ENCODE measurements at regions not wholly inside any gene's neighbourhood (a gene's known extent, or its start where the extent isn't known, plus 50 kb on each side); places are given as distances from the start of the nearest gene placed in this dataset.

GRCh38 chr4:37082912-37083311 lies 161.6 kb upstream of the NWD2 start:
- Histone ChIP-seq H3K27ac (ENCODE audit: low read depth in 1 of 2, low read length in 2 of 2) (no peak overlapping the region), H4K20me1 (ENCODE audit: insufficient read depth, low read length) (no peaks in the 10 kb centered on the region), H3K4me1 (ENCODE audit: control insufficient read depth in 1 of 2, insufficient read depth in 2 of 2, low read length in 2 of 2) (no peaks in the 10 kb centered on the region), H3K27me3 (ENCODE audit: control insufficient read depth in 2 of 2, insufficient read depth in 2 of 2, low read length in 2 of 2) (no peaks in the 10 kb centered on the region), H3K9me3 (replicated peaks in 1 of 2; ENCODE audit: control insufficient read depth in 1 of 2, insufficient read depth in 1 of 2, low read length in 2 of 2) (no peaks in the 10 kb centered on the region), H2AFZ (ENCODE audit: insufficient read depth, low read depth, low read length, poor library complexity, severe bottlenecking) (no peak overlapping the region), H3K79me2 (ENCODE audit: insufficient read depth, low read length) (no peaks in the 10 kb centered on the region), H3K36me3 (replicated peaks in 1 of 2; ENCODE audit: control insufficient read depth in 1 of 2, insufficient read depth in 2 of 2, low read length in 2 of 2) (no peaks in the 10 kb centered on the region), H3K4me2 (replicated peaks; ENCODE audit: extremely low read depth, low read length, poor library complexity, severe bottlenecking) (no peak overlapping the region), H3K4me3 (replicated peaks in 1 of 3; ENCODE audit: low read depth in 2 of 3, low read length in 3 of 3) (no peak overlapping the region), H3K9ac (ENCODE audit: insufficient read depth, low read length, poor library complexity, severe bottlenecking) (no peak overlapping the region)
- DNase-seq, result no peak
- H3K27ac Mint-ChIP-seq, result no peak overlapping the region
- H3K9me3 Mint-ChIP-seq, result peaks cover 1 to 13% (median 5%) of the 10 kb centered on the region in 7 donors
- no peak for TF ChIP-seq CTCF (IDR thresholded peaks at IDR 0.05)
- no peaks in the 10 kb centered on the region for H3K36me3 Mint-ChIP-seq
- H3K27me3 Mint-ChIP-seq (ENCODE audit: low read depth in 3 of 3), result peaks cover 0 to 3% (median 1%) of the 10 kb centered on the region in 3 donors
- H3K4me1 Mint-ChIP-seq, result no peaks in the 10 kb centered on the region
- intact Hi-C loops (cut with micrococcal nuclease), result no loop called here
- H3K4me3 Mint-ChIP-seq, result no peak overlapping the region
- no CpG with 5 or more reads among the region's 2 CpGs for WGBS (ENCODE audit: insufficient coverage)

- Mint-ChIP-seq H3K27ac (no peak overlapping the region), H3K4me1 (no peaks in the 10 kb centered on the region), H3K9me3 (peaks cover 0 to 4% (median 1%) of the 10 kb centered on the region in 7 donors), H3K4me3 (no peak overlapping the region), H3K27me3 (ENCODE audit: low read depth in 3 of 3) (peaks cover 0 to 4% (median 1%) of the 10 kb centered on the region in 3 donors), H3K36me3 (no peaks in the 10 kb centered on the region)
- Histone ChIP-seq H3K4me2 (replicated peaks; ENCODE audit: extremely low read depth, low read length, poor library complexity, severe bottlenecking) (no peak overlapping the region), H3K4me3 (replicated peaks in 1 of 3; ENCODE audit: low read depth in 2 of 3, low read length in 3 of 3) (no peak overlapping the region), H2AFZ (ENCODE audit: insufficient read depth, low read depth, low read length, poor library complexity, severe bottlenecking) (no peak overlapping the region), H3K36me3 (replicated peaks in 1 of 2; ENCODE audit: control insufficient read depth in 1 of 2, insufficient read depth in 2 of 2, low read length in 2 of 2) (no peaks in the 10 kb centered on the region), H3K27ac (ENCODE audit: low read depth in 1 of 2, low read length in 2 of 2) (no peak overlapping the region), H3K27me3 (ENCODE audit: control insufficient read depth in 2 of 2, insufficient read depth in 2 of 2, low read length in 2 of 2) (no peaks in the 10 kb centered on the region), H3K9me3 (replicated peaks in 1 of 2; ENCODE audit: control insufficient read depth in 1 of 2, insufficient read depth in 1 of 2, low read length in 2 of 2) (peaks cover 0 to 6% of the 10 kb centered on the region in 2 donors), H3K9ac (ENCODE audit: insufficient read depth, low read length, poor library complexity, severe bottlenecking) (no peak overlapping the region), H4K20me1 (ENCODE audit: insufficient read depth, low read length) (no peaks in the 10 kb centered on the region), H3K4me1 (ENCODE audit: control insufficient read depth in 1 of 2, insufficient read depth in 2 of 2, low read length in 2 of 2) (no peaks in the 10 kb centered on the region), H3K79me2 (ENCODE audit: insufficient read depth, low read length) (no peaks in the 10 kb centered on the region)
- no peak for DNase-seq
- intact Hi-C loops (cut with micrococcal nuclease), result no loop called here
- 89% methylated on average over 1 of the region's 1 CpG for WGBS (ENCODE audit: insufficient coverage)
- TF ChIP-seq CTCF (IDR thresholded peaks at IDR 0.05), result no peak
These were observed 148.6 kb upstream of the NWD2 start for GRCh38 chr4:37095925-37096324.
